ENCODE measurements at regions not wholly inside any gene's neighbourhood (a gene's known extent, or its start where the extent isn't known, plus 50 kb on each side); places are given as distances from the start of the nearest gene placed in this dataset.

GRCh38 chr2:144648837-144649465, 129.0 kb upstream of the ZEB2 start:
- TF ChIP-seq CTCF (IDR thresholded peaks at IDR 0.05) (no peak), POLR2AphosphoS5 (IDR thresholded peaks at IDR 0.05) (no peak)

Measured in suprapubic skin (tissue), 3 donors.